Limb (tissue), 2 donors: ENCODE measurements at regions not wholly inside any gene's neighbourhood (a gene's known extent, or its start where the extent isn't known, plus 50 kb on each side); places are given as distances from the start of the nearest gene placed in this dataset.
"Not testable (repeated sequence)": the region's sequence is repeated elsewhere in the genome, so short reads cannot be mapped to it uniquely, and the experiment has no call there.

ENCODE experiments used
- DNase-seq, 2 donors: peaks; one replicate each; pipeline ENCODE4 v3.0.0-alpha.2; 2016; ENCODE audit errors: extremely low spot score in 2 of 2

- not testable (repeated sequence) for DNase-seq
These were observed 91.5 kb upstream of the MBIP start for GRCh38 chr14:36411951-36412350.

- no peak for DNase-seq
These were observed 88.0 kb upstream of the MBIP start for GRCh38 chr14:36408388-36408787.

GRCh38 chr14:36405589-36406274 lies 85.3 kb upstream of the MBIP start:
- no peak for DNase-seq

DNA sequence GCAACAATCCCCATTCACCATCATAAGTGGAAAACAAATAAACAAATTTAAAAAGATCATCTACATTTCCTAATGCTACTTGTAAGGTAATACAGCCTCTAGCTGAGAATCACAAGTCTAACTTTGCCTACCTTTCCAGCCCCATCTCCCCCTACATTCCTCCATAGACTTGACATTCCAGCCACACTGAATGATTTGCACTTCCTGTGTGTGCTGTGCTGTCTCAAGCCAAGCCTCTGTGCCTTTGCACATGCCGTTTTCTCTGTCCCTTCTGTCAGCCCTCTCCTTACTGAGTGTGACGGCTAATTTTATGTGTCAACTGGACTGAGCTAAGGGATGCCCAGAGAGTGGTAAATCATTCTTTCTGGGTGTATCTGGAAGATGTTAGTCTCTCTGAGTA lies 82.4 kb upstream of the MBIP start:
- DNase-seq, result no peak

DNA sequence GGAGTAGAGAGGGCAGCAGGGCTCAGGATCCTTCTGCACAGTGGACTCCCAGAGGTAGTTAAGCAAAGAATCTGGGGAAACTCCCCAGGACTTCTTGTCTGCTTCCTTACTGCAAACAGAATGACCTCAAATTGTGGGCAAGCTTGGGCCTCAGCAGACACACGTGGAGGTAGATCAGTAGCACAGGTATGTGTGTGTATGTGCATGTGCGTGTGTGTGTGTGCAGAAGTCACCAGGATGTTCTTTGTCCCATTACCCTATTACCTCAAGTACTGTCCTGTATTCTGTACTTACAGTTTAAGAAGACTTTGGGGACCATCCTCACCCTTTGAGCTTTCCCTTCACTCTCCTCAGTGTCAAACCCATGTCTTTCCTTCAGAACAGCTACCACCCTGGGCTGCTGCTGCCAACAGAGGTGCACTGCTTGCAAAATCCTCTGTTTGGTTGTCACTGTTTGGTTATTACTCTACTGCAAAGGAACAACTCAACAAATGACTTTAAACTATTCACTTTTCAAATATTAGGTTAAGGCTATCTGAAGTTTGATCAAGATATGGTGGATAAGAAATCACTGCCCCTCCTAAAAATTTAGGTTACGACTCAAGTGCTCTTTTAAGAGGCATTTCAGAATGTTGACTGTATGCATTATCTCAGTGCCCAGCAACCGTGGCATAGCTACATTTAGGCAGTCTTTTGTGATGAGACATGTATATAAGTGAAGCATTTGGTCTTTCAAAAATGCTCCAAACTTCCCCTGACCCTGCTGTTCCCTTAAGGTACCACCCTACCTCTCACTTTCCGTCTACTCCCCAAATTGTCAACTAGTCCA lies 78.2 kb upstream of the MBIP start:
- no peak for DNase-seq

DNA sequence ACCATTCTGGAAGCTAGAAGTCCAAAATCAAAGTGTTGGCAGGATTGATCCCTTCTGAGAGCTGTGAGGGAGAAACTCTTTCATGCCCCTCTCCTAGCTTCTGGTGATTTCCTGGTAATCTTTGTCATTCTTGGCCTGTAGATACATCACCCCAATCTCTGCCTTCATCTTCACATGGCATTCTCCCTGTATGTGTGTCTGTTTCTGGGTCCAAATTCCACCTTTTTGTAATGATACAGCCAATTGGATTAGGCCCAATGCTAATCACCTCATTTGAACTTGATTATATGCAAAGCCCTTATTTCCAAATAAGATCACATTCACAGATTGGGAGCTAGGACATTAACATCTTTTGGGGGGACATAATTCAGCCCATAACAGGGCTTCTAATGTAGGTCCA lies 76.9 kb upstream of the MBIP start:
- DNase-seq, result no peak

DNA sequence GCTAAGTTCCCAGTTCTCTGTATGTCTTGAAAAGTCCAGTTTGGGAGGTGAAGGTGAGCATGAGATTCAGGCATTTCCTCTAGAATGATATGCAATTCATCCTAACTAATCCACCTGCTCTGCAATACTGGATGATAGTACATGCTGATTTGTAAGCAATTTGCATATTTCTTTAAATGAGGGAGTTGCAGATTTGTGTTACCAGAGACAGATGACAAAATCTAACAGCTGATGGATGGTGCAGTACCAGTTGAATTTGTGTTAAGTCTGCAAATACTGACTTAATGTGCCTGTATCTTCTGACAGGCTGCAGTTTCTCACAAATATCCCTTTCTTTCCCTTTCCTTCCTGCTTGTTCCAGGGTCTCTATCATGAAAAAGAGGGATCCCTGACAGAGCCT lies 76.4 kb upstream of the MBIP start:
- DNase-seq, result no peak

GRCh38 chr14:36394593-36394992 lies 74.2 kb upstream of the MBIP start:
- no peak for DNase-seq

GRCh38 chr14:36390718-36391117 lies 70.3 kb upstream of the MBIP start:
- DNase-seq, result no peak

DNA sequence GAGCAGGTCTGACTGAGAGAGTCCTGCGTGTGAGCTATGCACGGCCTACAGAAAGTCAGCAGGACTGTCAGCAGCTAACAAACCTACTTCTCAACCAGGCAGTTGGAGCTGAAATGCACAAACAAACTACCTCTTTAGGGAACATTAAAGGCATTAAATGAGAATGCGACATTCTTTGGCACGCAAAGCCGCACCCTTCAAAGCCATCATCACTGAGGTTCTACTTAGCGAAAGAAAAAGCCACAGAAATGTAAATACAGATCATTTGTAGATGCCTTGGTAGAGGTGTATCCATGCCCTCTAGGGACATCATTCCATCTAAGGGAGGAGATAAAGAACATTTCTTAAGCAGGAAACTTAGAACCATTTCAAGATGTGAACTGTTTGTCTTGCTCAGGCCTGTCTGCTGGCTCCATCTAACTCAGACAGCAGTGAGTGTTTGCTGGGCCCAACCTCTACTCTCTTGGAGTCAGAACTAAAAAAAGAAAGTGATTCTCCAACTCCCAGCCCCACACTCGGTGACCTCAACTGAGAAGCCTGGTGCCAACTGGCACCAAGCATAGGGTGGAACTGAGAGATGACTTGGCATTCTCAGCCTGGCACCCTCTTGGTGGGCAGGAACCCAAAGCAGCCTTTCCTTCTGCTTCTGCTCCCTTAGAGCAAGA lies 63.5 kb upstream of the MBIP start:
- no peak for DNase-seq

GRCh38 chr14:36373982-36374673 lies 53.7 kb upstream of the MBIP start:
- peak; percentile 70 to 73 for DNase-seq
